Testis (tissue), 2 donors: ENCODE measurements at regions not wholly inside any gene's neighbourhood (a gene's known extent, or its start where the extent isn't known, plus 50 kb on each side); places are given as distances from the start of the nearest gene placed in this dataset.

Experiments
- POLR2A ChIP-seq: fragments of 450-650 bp; IDR thresholded peaks from one replicate; pipeline ENCODE4 v1.6.1; 2017; ENCODE audit warnings: antibody characterized with exemption, mild to moderate bottlenecking, moderate library complexity
- TF ChIP-seq, protein P1 (sequence below), 3 experiments: fragments of 450-650 bp in 2 of 3; fragments of 200-600 bp in 1 of 3; sonication (generic) in 1 of 3; IDR thresholded peaks; one replicate each; pipeline ENCODE4 v1.5.1; 2016 to 2019; ENCODE audit warnings: antibody characterized with exemption in 3 of 3, mild to moderate bottlenecking in 2 of 3, moderate library complexity in 1 of 3

DNA sequence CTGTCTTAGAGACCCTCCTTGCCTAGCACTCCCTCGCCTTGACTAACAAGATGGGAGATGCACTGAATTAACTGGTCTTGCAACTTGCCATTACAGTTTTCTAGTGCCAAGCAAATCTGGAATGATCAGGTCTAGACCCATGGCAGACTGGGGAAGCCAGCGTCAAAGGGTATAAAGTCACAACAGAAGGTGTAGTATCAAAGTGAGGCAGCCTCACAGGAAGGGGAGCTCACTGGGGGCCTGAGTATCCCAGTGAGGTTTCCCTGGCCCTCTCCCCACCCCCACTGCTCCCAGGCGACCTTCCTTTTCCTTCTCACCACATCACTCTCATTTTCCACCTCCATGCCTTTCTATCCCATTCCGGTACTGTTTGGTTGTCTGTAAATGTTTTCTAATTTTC lies 83.5 kb upstream of the DOCK9 start:
- TF ChIP-seq, protein P1, sequence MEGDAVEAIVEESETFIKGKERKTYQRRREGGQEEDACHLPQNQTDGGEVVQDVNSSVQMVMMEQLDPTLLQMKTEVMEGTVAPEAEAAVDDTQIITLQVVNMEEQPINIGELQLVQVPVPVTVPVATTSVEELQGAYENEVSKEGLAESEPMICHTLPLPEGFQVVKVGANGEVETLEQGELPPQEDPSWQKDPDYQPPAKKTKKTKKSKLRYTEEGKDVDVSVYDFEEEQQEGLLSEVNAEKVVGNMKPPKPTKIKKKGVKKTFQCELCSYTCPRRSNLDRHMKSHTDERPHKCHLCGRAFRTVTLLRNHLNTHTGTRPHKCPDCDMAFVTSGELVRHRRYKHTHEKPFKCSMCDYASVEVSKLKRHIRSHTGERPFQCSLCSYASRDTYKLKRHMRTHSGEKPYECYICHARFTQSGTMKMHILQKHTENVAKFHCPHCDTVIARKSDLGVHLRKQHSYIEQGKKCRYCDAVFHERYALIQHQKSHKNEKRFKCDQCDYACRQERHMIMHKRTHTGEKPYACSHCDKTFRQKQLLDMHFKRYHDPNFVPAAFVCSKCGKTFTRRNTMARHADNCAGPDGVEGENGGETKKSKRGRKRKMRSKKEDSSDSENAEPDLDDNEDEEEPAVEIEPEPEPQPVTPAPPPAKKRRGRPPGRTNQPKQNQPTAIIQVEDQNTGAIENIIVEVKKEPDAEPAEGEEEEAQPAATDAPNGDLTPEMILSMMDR (IDR thresholded peaks at IDR 0.05), result no peak
- no peak for TF ChIP-seq POLR2A
